ENCODE measurements at regions not wholly inside any gene's neighbourhood (a gene's known extent, or its start where the extent isn't known, plus 50 kb on each side); places are given as distances from the start of the nearest gene placed in this dataset.

- 74 to 87% methylated on average over 7 of the region's 7 CpGs for WGBS, 2 donors
- Histone ChIP-seq H3K4me1 (no peaks in the 10 kb centered on the region), H3K36me3 (ENCODE audit: low read depth, missing control alignments) (no peaks in the 10 kb centered on the region), H3K9me3 (no peaks in the 10 kb centered on the region), H3K27ac (no peak overlapping the region), H3K27me3 (no peaks in the 10 kb centered on the region), H3K4me3 (no peak overlapping the region)
- intact Hi-C loops (cut with DNase I; ENCODE audit: low total_unique reads) = no loop called here
- TF ChIP-seq CTCF (IDR thresholded peaks at IDR 0.05) = no peak
- no peak for TF ChIP-seq POLR2A (IDR thresholded peaks at IDR 0.05)
- no peak for DNase-seq
Measured at GRCh38 chr20:51266353-51266752, 243.4 kb upstream of the KCNG1 start.

GRCh38 chr20:51265361-51265760 lies 242.5 kb upstream of the KCNG1 start:
- Histone ChIP-seq H3K4me3 (no peak overlapping the region), H3K27me3 (no peaks in the 10 kb centered on the region), H3K9me3 (no peaks in the 10 kb centered on the region), H3K36me3 (ENCODE audit: low read depth, missing control alignments) (no peaks in the 10 kb centered on the region), H3K27ac (no peak overlapping the region), H3K4me1 (no peaks in the 10 kb centered on the region)
- intact Hi-C loops (cut with DNase I; ENCODE audit: low total_unique reads) = no loop called here
- no peak for DNase-seq
- 80 to 97% methylated on average over 1 of the region's 1 CpG for WGBS, 2 donors
- TF ChIP-seq CTCF (IDR thresholded peaks at IDR 0.05) (no peak), POLR2A (IDR thresholded peaks at IDR 0.05) (no peak)

GRCh38 chr20:51262240-51262639 lies 239.3 kb upstream of the KCNG1 start:
- no peak for TF ChIP-seq CTCF (IDR thresholded peaks at IDR 0.05)
- no peak for TF ChIP-seq POLR2A (IDR thresholded peaks at IDR 0.05)
- H3K4me3 ChIP-seq = no peak overlapping the region
- no peaks in the 10 kb centered on the region for H3K4me1 ChIP-seq
- no peak for DNase-seq
- WGBS, 2 donors = 69 to 77% methylated on average over 9 of the region's 9 CpGs
- H3K36me3 ChIP-seq (ENCODE audit: low read depth, missing control alignments) = no peaks in the 10 kb centered on the region
- no peaks in the 10 kb centered on the region for H3K27me3 ChIP-seq
- intact Hi-C loops (cut with DNase I; ENCODE audit: low total_unique reads) = no loop called here
- no peak overlapping the region for H3K27ac ChIP-seq
- H3K9me3 ChIP-seq = no peaks in the 10 kb centered on the region

GRCh38 chr20:51259455-51259854 lies 236.5 kb upstream of the KCNG1 start:
- no peaks in the 10 kb centered on the region for H3K9me3 ChIP-seq
- no peaks in the 10 kb centered on the region for H3K4me1 ChIP-seq
- intact Hi-C loops (cut with DNase I; ENCODE audit: low total_unique reads) = no loop called here
- H3K4me3 ChIP-seq = no peak overlapping the region
- H3K27me3 ChIP-seq = no peaks in the 10 kb centered on the region
- 85 to 93% methylated on average over 4 of the region's 4 CpGs for WGBS, 2 donors
- no peak for DNase-seq
- no peaks in the 10 kb centered on the region for H3K36me3 ChIP-seq (ENCODE audit: low read depth, missing control alignments)
- TF ChIP-seq POLR2A (IDR thresholded peaks at IDR 0.05) = no peak
- TF ChIP-seq CTCF (IDR thresholded peaks at IDR 0.05) = no peak
- H3K27ac ChIP-seq = no peak overlapping the region

- Histone ChIP-seq H3K4me1 (no peaks in the 10 kb centered on the region), H3K27me3 (no peaks in the 10 kb centered on the region), H3K9me3 (no peaks in the 10 kb centered on the region), H3K36me3 (ENCODE audit: low read depth, missing control alignments) (no peaks in the 10 kb centered on the region), H3K4me3 (no peak overlapping the region), H3K27ac (no peak overlapping the region)
- no peak for DNase-seq
- no peak for TF ChIP-seq POLR2A (IDR thresholded peaks at IDR 0.05)
- no peak for TF ChIP-seq CTCF (IDR thresholded peaks at IDR 0.05)
- 83 to 91% methylated on average over 3 of the region's 3 CpGs for WGBS, 2 donors
- intact Hi-C loops (cut with DNase I; ENCODE audit: low total_unique reads) = no loop called here
Measured at GRCh38 chr20:51258582-51259165, 235.8 kb upstream of the KCNG1 start.
